GM12891 (cell line): ENCODE measurements at regions not wholly inside any gene's neighbourhood (a gene's known extent, or its start where the extent isn't known, plus 50 kb on each side); places are given as distances from the start of the nearest gene placed in this dataset.

Experiments used
- POLR2A ChIP-seq: IDR thresholded peaks from 2 replicates; pipeline ENCODE4 v1.6.1; 2011; ENCODE audit warnings: low read depth, low read length, control low read depth
- POLR2AphosphoS5 ChIP-seq: IDR thresholded peaks from 2 replicates; pipeline ENCODE4 v1.6.1; 2011; ENCODE audit warnings: low read depth, low read length, control low read depth
- SPI1 ChIP-seq: IDR thresholded peaks from 2 replicates; pipeline ENCODE4 v1.6.1; 2011; ENCODE audit warnings: low read depth, low read length, control low read depth
- TAF1 ChIP-seq: IDR thresholded peaks from 2 replicates; pipeline ENCODE4 v1.6.1; 2011; ENCODE audit warnings: low read depth, low read length, control low read depth

DNA sequence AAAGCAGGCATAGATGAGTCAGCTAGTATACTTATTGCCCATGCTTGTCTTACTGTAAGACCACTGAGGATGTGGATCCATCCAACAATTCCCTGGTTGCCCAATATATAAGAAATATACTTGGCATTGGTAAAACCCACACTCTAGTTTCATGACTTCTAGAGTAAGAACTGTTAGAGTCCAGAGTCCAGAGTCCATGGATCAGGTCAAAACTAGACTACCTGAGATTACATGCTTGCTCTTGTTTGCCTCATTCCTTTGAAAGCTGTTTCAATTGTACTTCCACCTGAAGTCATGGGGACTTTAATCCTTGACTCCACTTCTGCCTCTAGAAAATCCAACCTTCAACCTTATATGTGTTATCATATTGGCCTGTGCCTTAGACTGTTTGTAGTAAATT is 707.6 kb upstream of the FAM98A start:
- TF ChIP-seq POLR2A (no peak), TAF1 (no peak), POLR2AphosphoS5 (no peak), SPI1 (no peak)
